HG02798 (cell line): ENCODE measurements at regions not wholly inside any gene's neighbourhood (a gene's known extent, or its start where the extent isn't known, plus 50 kb on each side); places are given as distances from the start of the nearest gene placed in this dataset.
"Not testable (repeated sequence)": the region's sequence is repeated elsewhere in the genome, so short reads cannot be mapped to it uniquely, and the experiment has no call there.

ENCODE experiments used
- ATAC-seq: cut with Tn5 transposase; IDR thresholded peaks from one replicate; pipeline ENCODE4 v1.9.1; 2021; ENCODE audit warnings: mild to moderate bottlenecking; ENCODE audit not compliant: unreplicated experiment, poor library complexity

GRCh38 chr9:29213417-29214153, 1640.3 kb upstream of the C9orf72 start, which contains the start of gene LINGO2:
TSS of gene LINGO2 (minus strand) at chr9:29213601.
- ATAC-seq, result no peak

GRCh38 chr9:29214154-29214689, 1640.9 kb upstream of the C9orf72 start:
- no peak for ATAC-seq

- no peak for ATAC-seq
Observed at GRCh38 chr9:29214690-29215253, 1641.5 kb upstream of the C9orf72 start.

GRCh38 chr9:29217966-29218365, 1644.7 kb upstream of the C9orf72 start:
- ATAC-seq, result no peak

GRCh38 chr9:29220596-29221251, 1647.4 kb upstream of the C9orf72 start:
- no peak for ATAC-seq

GRCh38 chr9:29228558-29228957, 1655.3 kb upstream of the C9orf72 start:
- no peak for ATAC-seq

- ATAC-seq, result no peak
Observed at GRCh38 chr9:29230931-29231330, 1657.7 kb upstream of the C9orf72 start.

GRCh38 chr9:29233193-29233592, 1659.9 kb upstream of the C9orf72 start:
- no peak for ATAC-seq

- no peak for ATAC-seq
Observed at GRCh38 chr9:29241320-29241719, 1668.0 kb upstream of the C9orf72 start.

- ATAC-seq, result no peak
Observed at GRCh38 chr9:29245351-29245750, 1672.1 kb upstream of the C9orf72 start.

DNA sequence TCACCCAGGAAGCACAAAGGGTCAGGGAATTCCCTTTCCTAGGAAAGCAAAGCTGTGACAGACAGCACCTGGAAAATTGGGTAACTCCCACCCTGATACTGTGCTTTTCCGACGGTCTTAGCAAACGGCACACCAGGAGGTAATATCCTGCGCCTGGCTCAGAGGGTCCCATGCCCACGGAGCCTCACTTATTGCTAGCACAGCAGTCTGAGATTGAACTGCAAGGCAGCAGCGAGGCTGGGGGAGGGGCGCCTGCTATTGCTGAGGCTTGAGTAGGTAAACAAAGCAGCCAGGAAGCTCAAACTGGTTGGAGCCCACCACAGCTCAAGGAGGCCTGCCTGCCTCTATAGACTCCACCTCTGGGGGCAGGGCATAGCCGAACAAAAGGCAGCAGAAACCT, 1697.1 kb upstream of the C9orf72 start:
- not testable (repeated sequence) for ATAC-seq

GRCh38 chr9:29282121-29282520, 1708.8 kb upstream of the C9orf72 start:
- no peak for ATAC-seq

DNA sequence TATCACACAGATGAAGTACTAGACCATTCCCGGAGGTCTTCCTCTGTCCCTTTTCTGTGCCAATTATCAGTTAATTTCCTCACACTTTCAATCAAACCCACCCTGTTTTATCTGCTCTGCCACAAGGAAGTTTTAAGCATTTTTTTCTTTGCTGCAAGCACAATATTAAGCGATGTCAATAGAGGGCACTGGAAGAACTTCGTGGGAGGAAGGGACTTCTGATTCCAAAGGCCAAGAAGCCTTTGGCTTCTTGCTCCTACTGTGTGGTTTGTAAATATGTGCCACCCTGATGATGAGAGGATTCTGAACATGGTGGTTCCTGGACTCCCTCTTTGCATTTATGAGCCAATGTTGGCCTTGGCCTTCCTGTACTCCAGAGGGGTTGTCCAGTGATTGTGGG, 1712.5 kb upstream of the C9orf72 start:
- no peak for ATAC-seq

GRCh38 chr9:29289365-29289764, 1716.1 kb upstream of the C9orf72 start:
- no peak for ATAC-seq

- no peak for ATAC-seq
Observed at GRCh38 chr9:29290516-29290915, 1717.2 kb upstream of the C9orf72 start.

DNA sequence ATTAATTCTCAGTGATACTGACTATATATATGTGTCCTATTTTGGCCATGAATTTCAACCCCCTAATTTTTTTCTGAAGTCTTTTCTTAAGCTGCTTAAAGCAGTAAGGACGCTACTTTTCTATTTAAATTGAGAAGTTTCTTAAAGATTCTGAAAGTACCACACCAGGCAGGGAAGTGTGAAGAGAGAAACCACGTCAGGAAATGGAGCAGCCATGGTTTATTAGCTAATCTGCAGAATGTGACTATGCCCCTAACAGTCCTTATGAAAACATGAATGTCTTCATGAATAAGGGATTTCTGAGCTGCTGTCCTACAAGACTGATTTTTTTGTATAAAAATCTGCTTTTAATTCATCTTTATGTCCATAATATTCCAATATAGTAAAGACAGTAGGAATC, 1724.3 kb upstream of the C9orf72 start:
- ATAC-seq, result no peak

DNA sequence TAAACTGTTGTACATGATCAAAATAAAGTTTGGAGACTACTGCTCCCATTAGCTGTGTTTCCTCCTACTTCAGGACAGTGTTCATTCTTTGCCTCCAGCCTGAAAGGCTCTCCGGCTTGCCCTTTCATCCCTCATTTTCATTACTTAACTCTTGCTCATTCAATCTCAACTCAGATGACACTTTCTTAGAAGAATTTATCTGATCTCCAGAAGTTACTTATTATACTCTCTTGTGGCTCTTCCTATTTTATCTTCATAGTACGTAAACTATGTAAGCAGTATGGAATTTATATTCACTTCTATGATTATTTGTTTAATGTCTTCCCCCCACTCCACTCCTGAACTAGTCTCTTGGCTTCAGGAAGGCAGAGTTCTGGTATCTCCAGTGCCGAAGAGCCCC, 1737.9 kb upstream of the C9orf72 start:
- ATAC-seq, result no peak

DNA sequence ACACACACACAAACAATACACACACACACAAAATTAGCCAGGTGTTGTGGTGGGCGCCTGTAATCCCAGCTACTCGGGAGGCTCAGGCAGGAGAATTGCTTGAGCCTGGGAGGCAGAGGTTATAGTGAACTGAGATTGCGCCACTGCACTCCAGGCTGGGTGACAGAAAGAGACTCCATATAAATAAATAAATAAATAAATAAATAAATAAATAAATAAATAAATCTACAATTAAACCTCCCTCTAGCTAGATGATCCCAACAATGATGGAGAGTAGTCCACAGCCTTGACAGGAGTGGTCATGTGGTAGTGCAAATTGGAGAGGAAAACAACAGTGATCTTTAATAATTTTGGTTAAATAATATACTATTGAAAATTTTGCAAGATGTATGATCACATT, 1739.0 kb upstream of the C9orf72 start:
- ATAC-seq, result no peak

DNA sequence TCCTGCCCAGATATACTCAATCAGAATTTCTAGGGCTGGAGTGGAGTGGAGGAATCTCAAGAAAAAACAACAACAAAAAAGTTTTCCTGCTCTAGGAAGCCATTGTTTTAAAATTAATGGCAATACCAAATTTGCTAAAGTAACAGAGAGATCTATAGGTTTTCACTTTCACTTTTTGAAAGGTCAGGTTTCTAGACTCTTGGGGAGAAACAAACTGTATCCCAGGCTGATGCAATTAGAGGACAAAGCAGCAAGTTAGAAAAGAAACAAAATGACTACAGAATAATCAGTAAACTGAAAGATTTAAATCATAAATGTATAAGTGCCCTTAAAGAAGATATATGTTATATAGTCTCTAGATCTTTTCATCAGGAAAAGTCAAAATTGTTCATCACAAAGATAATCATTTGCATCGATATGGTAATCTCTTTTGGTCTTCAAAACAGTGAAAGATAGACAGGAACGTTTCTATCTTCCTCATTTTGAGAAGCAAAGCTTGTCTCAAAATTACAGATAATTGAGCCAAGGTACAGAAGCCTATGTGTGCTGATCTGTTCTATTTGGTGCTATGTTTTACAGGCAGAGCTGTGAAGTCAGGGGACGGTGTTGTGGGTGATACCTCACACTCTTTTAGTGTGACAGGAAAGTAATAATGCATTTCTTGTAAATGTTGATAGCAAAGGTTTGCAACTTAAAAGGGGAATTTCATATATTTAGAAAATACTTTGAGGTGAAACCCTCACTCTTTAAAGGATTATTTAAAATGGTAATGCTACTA, 1746.6 kb upstream of the C9orf72 start:
- no peak for ATAC-seq

DNA sequence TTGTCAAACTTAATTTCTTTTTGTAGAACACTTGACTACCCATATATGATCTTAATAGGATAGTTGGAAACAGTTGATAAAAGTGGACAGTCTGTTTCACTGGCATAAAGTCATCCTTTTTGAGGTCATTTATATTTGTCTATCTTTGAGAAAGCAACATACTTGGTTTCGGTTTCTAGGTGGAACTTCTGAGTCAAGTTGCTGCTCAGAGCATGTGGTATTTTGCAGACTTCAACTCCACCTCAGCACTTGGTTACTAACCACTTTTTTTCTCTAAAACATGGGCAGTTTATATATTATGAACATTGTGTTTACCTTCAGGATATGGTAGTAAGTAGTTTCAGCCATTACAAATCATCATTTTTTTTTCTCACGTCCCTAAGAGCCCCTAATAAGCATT, 1749.0 kb upstream of the C9orf72 start:
- ATAC-seq, result peak; percentile 72

DNA sequence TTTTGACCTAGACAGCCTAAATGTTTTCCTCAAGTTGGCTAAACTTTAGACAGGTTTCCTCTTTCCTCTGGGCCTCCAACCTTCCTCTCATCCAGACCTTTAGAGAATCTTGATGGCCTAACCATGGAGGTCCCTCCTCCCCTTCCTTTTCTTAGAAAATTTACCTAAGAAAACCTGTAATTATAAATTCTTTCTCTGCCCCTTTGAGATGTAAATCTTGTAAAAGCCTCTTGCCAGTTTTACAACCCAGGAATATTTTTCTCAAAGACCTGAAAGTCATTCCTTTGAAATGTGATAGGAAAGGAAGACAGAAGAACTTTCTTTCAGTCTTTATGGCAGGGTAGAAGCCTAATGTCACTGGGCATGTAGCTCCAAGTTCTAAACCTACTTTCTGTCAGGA, 1752.6 kb upstream of the C9orf72 start:
- no peak for ATAC-seq
